ENCODE measurements at regions not wholly inside any gene's neighbourhood (a gene's known extent, or its start where the extent isn't known, plus 50 kb on each side); places are given as distances from the start of the nearest gene placed in this dataset.

- no peak for DNase-seq
Observed at GRCh38 chr6:44062771-44063560, 64.3 kb downstream of the MRPL14 start.

- no peak for DNase-seq
Observed at GRCh38 chr6:44062105-44062770, 65.0 kb downstream of the MRPL14 start.

GRCh38 chr6:44061375-44062104 is 65.7 kb downstream of the MRPL14 start:
- no peak for DNase-seq

- DNase-seq, result no peak
Observed at GRCh38 chr6:44060612-44061374, 66.5 kb downstream of the MRPL14 start.

- DNase-seq, result no peak
Observed at GRCh38 chr6:44059359-44060346, 67.6 kb downstream of the MRPL14 start.

GRCh38 chr6:44058617-44059358 is 68.5 kb downstream of the MRPL14 start:
- no peak for DNase-seq

- DNase-seq, result no peak
Observed at GRCh38 chr6:44057931-44058616, 69.2 kb downstream of the MRPL14 start.

- no peak for DNase-seq
Observed at GRCh38 chr6:44057238-44057930, 69.9 kb downstream of the MRPL14 start.

- no peak for DNase-seq
Observed at GRCh38 chr6:44056392-44057237, 70.6 kb downstream of the MRPL14 start.

GRCh38 chr6:44054721-44055559 is 72.3 kb downstream of the MRPL14 start:
- no peak for DNase-seq

GRCh38 chr6:44053760-44054556 is 73.3 kb downstream of the MRPL14 start:
- no peak for DNase-seq

- DNase-seq, result no peak
Observed at GRCh38 chr6:44053106-44053756, 74.0 kb downstream of the MRPL14 start.

- no peak for DNase-seq
Observed at GRCh38 chr6:44052419-44053023, 74.7 kb downstream of the MRPL14 start.

GRCh38 chr6:44051515-44051914 is 75.7 kb downstream of the MRPL14 start:
- no peak for DNase-seq

- no peak for DNase-seq
Observed at GRCh38 chr6:44050872-44051505, 76.3 kb downstream of the MRPL14 start.

All from 8988T (cell line).